Upper lobe of left lung (tissue), 6 donors: ENCODE measurements at regions not wholly inside any gene's neighbourhood (a gene's known extent, or its start where the extent isn't known, plus 50 kb on each side); places are given as distances from the start of the nearest gene placed in this dataset.

Experiments used
- ATAC-seq, 2 donors: fragments of 200-7000 bp; cut with Tn5 transposase; one replicate each; pipeline ENCODE4 v1.9.1; 2022; ENCODE audit warnings: mild to moderate bottlenecking in 2 of 2, moderate library complexity in 2 of 2; ENCODE audit not compliant: low FRiP score in 2 of 2
- DNase-seq, 2 donors: peaks; one replicate each; pipeline ENCODE4 v3.0.0-alpha.2; 2019 to 2020
- H3K27ac ChIP-seq, 4 donors: fragments of 200-600 bp; sonication (generic); one replicate each; pipeline ENCODE4 v1.5.1; 2016 to 2019
- H3K27me3 ChIP-seq, 4 donors: fragments of 200-600 bp; sonication (generic); one replicate each; pipeline ENCODE4 v1.5.1; 2017 to 2019
- H3K36me3 ChIP-seq, 4 donors: fragments of 200-600 bp; sonication (generic); one replicate each; pipeline ENCODE4 v1.5.1; 2016 to 2019
- H3K4me1 ChIP-seq, 4 donors: fragments of 200-600 bp; sonication (generic); one replicate each; pipeline ENCODE4 v1.5.1; 2018 to 2019
- H3K4me3 ChIP-seq, 4 donors: fragments of 200-600 bp; sonication (generic); one replicate each; pipeline ENCODE4 v1.5.1; 2017 to 2019; ENCODE audit warnings: mild to moderate bottlenecking in 2 of 4, moderate library complexity in 1 of 4
- H3K9me3 ChIP-seq, 4 donors: fragments of 200-600 bp; sonication (generic); one replicate each; pipeline ENCODE4 v1.5.1; 2018 to 2019
- CTCF ChIP-seq, 6 experiments: fragments of 450-650 bp in 4 of 6; fragments of 200-600 bp in 2 of 6; sonication (generic) in 2 of 6; IDR thresholded peaks; one replicate each; pipeline ENCODE4 v1.5.1; 2016 to 2019; ENCODE audit warnings: antibody characterized with exemption in 6 of 6
- EP300 ChIP-seq, 4 donors: sonication (generic); formaldehyde crosslinking; IDR thresholded peaks; one replicate each; pipeline ENCODE4 v1.5.1; 2017; ENCODE audit warnings: antibody characterized with exemption in 4 of 4, control low read depth in 2 of 4
- POLR2A ChIP-seq, 4 donors: fragments of 450-650 bp; IDR thresholded peaks; one replicate each; pipeline ENCODE4 v1.5.1; 2016 to 2017; ENCODE audit warnings: antibody characterized with exemption in 4 of 4, mild to moderate bottlenecking in 2 of 4
- POLR2AphosphoS5 ChIP-seq, 2 donors: sonication (generic); formaldehyde crosslinking; IDR thresholded peaks; one replicate each; pipeline ENCODE4 v1.5.1; 2017; ENCODE audit warnings: antibody characterized with exemption in 2 of 2
- WGBS, 2 donors: methylation state at CpG; one replicate each; pipeline ENCODE4 v1.1.5; 2017 to 2018; 5-methylcytosine and 5-hydroxymethylcytosine counted together
- donor health status: DM: no; HTN: no; CAD: no; lungs with moderate emphysema.
- donor health status: DM: no; HTN: yes; CAD: no; lungs with severe emphysema.

GRCh38 chr3:166205158-166205557 is 367.9 kb upstream of the BCHE start:
- Histone ChIP-seq H3K4me3 (no peak overlapping the region), H3K4me1 (no peaks in the 10 kb centered on the region), H3K9me3 (no peaks in the 10 kb centered on the region), H3K27ac (no peak overlapping the region), H3K36me3 (no peaks in the 10 kb centered on the region), H3K27me3 (no peaks in the 10 kb centered on the region)
- ATAC-seq = no peak
- no peak for DNase-seq
- no peak for TF ChIP-seq CTCF (IDR thresholded peaks at IDR 0.05)
- no peak for TF ChIP-seq POLR2AphosphoS5 (IDR thresholded peaks at IDR 0.05)
- TF ChIP-seq EP300 (IDR thresholded peaks at IDR 0.05) = no peak
- TF ChIP-seq POLR2A (IDR thresholded peaks at IDR 0.05) = no peak
- 69% methylated on average over 7 of the region's 7 CpGs for WGBS, 2 donors

- no peak overlapping the region for H3K27ac ChIP-seq
- 68 to 72% methylated on average over 3 of the region's 3 CpGs for WGBS, 2 donors
- TF ChIP-seq POLR2A (IDR thresholded peaks at IDR 0.05) (no peak), POLR2AphosphoS5 (IDR thresholded peaks at IDR 0.05) (no peak), CTCF (IDR thresholded peaks at IDR 0.05) (no peak), EP300 (IDR thresholded peaks at IDR 0.05) (no peak)
- ATAC-seq = no peak
- H3K9me3 ChIP-seq = no peaks in the 10 kb centered on the region
- no peaks in the 10 kb centered on the region for H3K27me3 ChIP-seq
- no peaks in the 10 kb centered on the region for H3K36me3 ChIP-seq
- DNase-seq = no peak
- no peak overlapping the region for H3K4me3 ChIP-seq
- H3K4me1 ChIP-seq = no peaks in the 10 kb centered on the region
These were observed 364.3 kb upstream of the BCHE start for GRCh38 chr3:166201476-166201875.

GRCh38 chr3:166199491-166199890 is 362.3 kb upstream of the BCHE start:
- DNase-seq (no peak), ATAC-seq (no peak)
- no peaks in the 10 kb centered on the region for H3K9me3 ChIP-seq

GRCh38 chr3:166195808-166196207 is 358.6 kb upstream of the BCHE start:
- no peaks in the 10 kb centered on the region for H3K4me1 ChIP-seq
- no peak overlapping the region for H3K4me3 ChIP-seq
- no peaks in the 10 kb centered on the region for H3K27me3 ChIP-seq
- 84 to 94% methylated on average over 2 of the region's 2 CpGs for WGBS, 2 donors
- TF ChIP-seq POLR2A (IDR thresholded peaks at IDR 0.05) = no peak
- no peak for TF ChIP-seq CTCF (IDR thresholded peaks at IDR 0.05)
- TF ChIP-seq POLR2AphosphoS5 (IDR thresholded peaks at IDR 0.05) = no peak
- TF ChIP-seq EP300 (IDR thresholded peaks at IDR 0.05) = no peak
- H3K27ac ChIP-seq = no peak overlapping the region
- no peaks in the 10 kb centered on the region for H3K9me3 ChIP-seq
- H3K36me3 ChIP-seq = no peaks in the 10 kb centered on the region
- no peak for DNase-seq
- no peak for ATAC-seq

More at GRCh38 chr3:166199491-166199890, 362.3 kb upstream of the BCHE start:
- TF ChIP-seq POLR2A (IDR thresholded peaks at IDR 0.05) (no peak), CTCF (IDR thresholded peaks at IDR 0.05) (no peak), POLR2AphosphoS5 (IDR thresholded peaks at IDR 0.05) (no peak), EP300 (IDR thresholded peaks at IDR 0.05) (no peak)
- H3K4me1 ChIP-seq = no peaks in the 10 kb centered on the region
- H3K27ac ChIP-seq = no peak overlapping the region
- H3K36me3 ChIP-seq = no peaks in the 10 kb centered on the region
- H3K27me3 ChIP-seq = no peaks in the 10 kb centered on the region
- H3K4me3 ChIP-seq = no peak overlapping the region

- no peak overlapping the region for H3K27ac ChIP-seq
- H3K36me3 ChIP-seq = no peaks in the 10 kb centered on the region
- no peaks in the 10 kb centered on the region for H3K4me1 ChIP-seq
- H3K27me3 ChIP-seq = no peaks in the 10 kb centered on the region
- no peaks in the 10 kb centered on the region for H3K9me3 ChIP-seq
- DNase-seq (no peak), ATAC-seq (no peak)
- WGBS, 2 donors = 84 to 92% methylated on average over 2 of the region's 2 CpGs
- no peak for TF ChIP-seq POLR2A (IDR thresholded peaks at IDR 0.05)
- TF ChIP-seq CTCF (IDR thresholded peaks at IDR 0.05) = no peak
- TF ChIP-seq EP300 (IDR thresholded peaks at IDR 0.05) = no peak
- TF ChIP-seq POLR2AphosphoS5 (IDR thresholded peaks at IDR 0.05) = no peak
- H3K4me3 ChIP-seq = no peak overlapping the region
These were observed 354.2 kb upstream of the BCHE start for GRCh38 chr3:166191411-166191810.
